H9 (cell line): ENCODE measurements at regions not wholly inside any gene's neighbourhood (a gene's known extent, or its start where the extent isn't known, plus 50 kb on each side); places are given as distances from the start of the nearest gene placed in this dataset.

Experiments used
- DNase-seq: peaks from one replicate; pipeline ENCODE4 v3.0.0-alpha.2; 2017
- H2AFZ ChIP-seq: one replicate; pipeline ENCODE4 v1.6.1; 2013; ENCODE audit warnings: mild to moderate bottlenecking, low read length, control low read depth, moderate library complexity
- H2AK5ac ChIP-seq: 2 replicates; pipeline ENCODE4 v1.6.1; 2013; ENCODE audit warnings: low read length, control low read depth, mixed read lengths; ENCODE audit not compliant: insufficient read length
- H2BK120ac ChIP-seq: one replicate; pipeline ENCODE4 v1.6.1; 2013; ENCODE audit warnings: low read depth, mild to moderate bottlenecking, low read length, control low read depth, inconsistent platforms; ENCODE audit not compliant: poor library complexity, severe bottlenecking
- H2BK12ac ChIP-seq: 2 replicates; pipeline ENCODE4 v1.6.1; 2013; ENCODE audit warnings: low read length, control low read depth, mixed read lengths, low read depth; ENCODE audit not compliant: insufficient read length
- H2BK15ac ChIP-seq: 2 replicates; pipeline ENCODE4 v1.6.1; 2013; ENCODE audit warnings: low read depth, low read length, control low read depth
- H2BK20ac ChIP-seq: one replicate; pipeline ENCODE4 v1.6.1; 2013; ENCODE audit warnings: low read depth, mild to moderate bottlenecking, low read length, control low read depth, inconsistent platforms; ENCODE audit not compliant: poor library complexity, severe bottlenecking
- H2BK5ac ChIP-seq: 2 replicates; pipeline ENCODE4 v1.6.1; 2013; ENCODE audit warnings: low read length, control low read depth, mixed read lengths; ENCODE audit not compliant: insufficient read length
- H3K14ac ChIP-seq: 2 replicates; pipeline ENCODE4 v1.6.1; 2013; ENCODE audit warnings: low read length, control low read depth; ENCODE audit not compliant: insufficient read depth
- H3K18ac ChIP-seq: 2 replicates; pipeline ENCODE4 v1.6.1; 2013; ENCODE audit warnings: low read depth, mild to moderate bottlenecking, mixed read lengths, low read length, control low read depth; ENCODE audit not compliant: insufficient read length
- H3K23ac ChIP-seq: 2 replicates; pipeline ENCODE4 v1.6.1; 2013; ENCODE audit warnings: low read length, control low read depth, mixed read lengths, low read depth; ENCODE audit not compliant: insufficient read length
- H3K23me2 ChIP-seq: 2 replicates; pipeline ENCODE4 v1.6.1; 2013; ENCODE audit warnings: low read depth, mild to moderate bottlenecking, mixed read lengths, low read length, control low read depth; ENCODE audit not compliant: insufficient read length, poor library complexity, severe bottlenecking
- H3K27ac ChIP-seq: 2 replicates; pipeline ENCODE4 v1.5.1; 2013; ENCODE audit warnings: low read length, control low read depth, mixed read lengths, low read depth; ENCODE audit not compliant: insufficient read length
- H3K27me3 ChIP-seq: 2 replicates; pipeline ENCODE4 v1.6.1; 2013; ENCODE audit warnings: low read length, control low read depth, inconsistent platforms; ENCODE audit not compliant: insufficient read depth
- H3K4ac ChIP-seq: 2 replicates; pipeline ENCODE4 v1.6.1; 2013; ENCODE audit warnings: low read depth, mild to moderate bottlenecking, control low read depth, inconsistent platforms, low read length, moderate library complexity
- H3K4me1 ChIP-seq: 2 replicates; pipeline ENCODE4 v1.6.1; 2013; ENCODE audit warnings: low read length, control low read depth, inconsistent platforms; ENCODE audit not compliant: insufficient read depth
- H3K4me2 ChIP-seq: 2 replicates; pipeline ENCODE4 v1.6.1; 2013; ENCODE audit warnings: low read length, control low read depth, mixed read lengths; ENCODE audit not compliant: insufficient read length, insufficient read depth
- H3K56ac ChIP-seq: 2 replicates; pipeline ENCODE4 v1.6.1; 2013; ENCODE audit warnings: low read depth, mild to moderate bottlenecking, mixed read lengths, low read length, control low read depth; ENCODE audit not compliant: insufficient read length
- H3K79me1 ChIP-seq: 2 replicates; pipeline ENCODE4 v1.6.1; 2013; ENCODE audit warnings: low read depth, mild to moderate bottlenecking, moderate library complexity, low read length, control low read depth, inconsistent platforms; ENCODE audit not compliant: insufficient read depth, poor library complexity, severe bottlenecking
- H3K79me2 ChIP-seq: 2 replicates; pipeline ENCODE4 v1.6.1; 2013; ENCODE audit warnings: low read length, control low read depth, inconsistent platforms; ENCODE audit not compliant: insufficient read depth
- H3K9ac ChIP-seq: 2 replicates; pipeline ENCODE4 v1.6.1; 2013; ENCODE audit warnings: low read length, control low read depth, mixed read lengths; ENCODE audit not compliant: insufficient read length; ENCODE audit errors: extremely low read depth
- H3K9me3 ChIP-seq: one replicate; pipeline ENCODE4 v1.6.1; 2013; ENCODE audit warnings: low read depth, low read length, inconsistent platforms; ENCODE audit not compliant: control insufficient read depth
- H3T11ph ChIP-seq: one replicate; pipeline ENCODE4 v1.6.1; 2013; ENCODE audit warnings: mild to moderate bottlenecking, low read length, control low read depth, inconsistent platforms
- H4K20me1 ChIP-seq: one replicate; pipeline ENCODE4 v1.6.1; 2013; ENCODE audit not compliant: control insufficient read depth, insufficient read length, insufficient read depth
- H4K5ac ChIP-seq: 2 replicates; pipeline ENCODE4 v1.6.1; 2013; ENCODE audit warnings: low read depth, mild to moderate bottlenecking, mixed read lengths, low read length, control low read depth; ENCODE audit not compliant: insufficient read length
- H4K8ac ChIP-seq: replicated peaks from 2 replicates; pipeline ENCODE4 v1.6.1; 2013; ENCODE audit warnings: low read length, control low read depth, mixed read lengths, low read depth; ENCODE audit not compliant: insufficient read length
- H4K91ac ChIP-seq: 2 replicates; pipeline ENCODE4 v1.6.1; 2013; ENCODE audit warnings: low read depth, mild to moderate bottlenecking, moderate library complexity, mixed read lengths, low read length, control low read depth; ENCODE audit not compliant: insufficient read length
- H3K27ac Mint-ChIP-seq, 3 experiments: 2 replicates in 2 of 3; 3 replicates in 1 of 3; pipeline ENCODE4 v1.8.0; 2020 to 2021; ENCODE audit warnings: mixed read lengths in 3 of 3, mild to moderate bottlenecking in 1 of 3, moderate library complexity in 1 of 3
- H3K27me3 Mint-ChIP-seq: 2 replicates; pipeline ENCODE4 v1.8.0; 2021; ENCODE audit warnings: low read depth, mild to moderate bottlenecking, moderate library complexity, mixed read lengths
- H3K36me3 Mint-ChIP-seq, 3 experiments: 2 replicates in 2 of 3; 3 replicates in 1 of 3; pipeline ENCODE4 v1.8.0; 2020 to 2021; ENCODE audit warnings: low read depth in 3 of 3, mixed read lengths in 3 of 3; ENCODE audit not compliant: insufficient read depth in 1 of 3
- H3K4me1 Mint-ChIP-seq, 2 experiments: 2 replicates each; pipeline ENCODE4 v1.8.0; 2020; ENCODE audit warnings: mixed read lengths in 2 of 2
- H3K4me3 Mint-ChIP-seq, 2 experiments: 2 replicates in 1 of 2; 3 replicates in 1 of 2; pipeline ENCODE4 v1.8.0; 2020 to 2021; ENCODE audit warnings: mild to moderate bottlenecking in 2 of 2, mixed read lengths in 2 of 2, moderate library complexity in 1 of 2
- H3K9me3 Mint-ChIP-seq, 2 experiments: 2 replicates in 1 of 2; 3 replicates in 1 of 2; pipeline ENCODE4 v1.8.0; 2020; ENCODE audit warnings: mild to moderate bottlenecking in 2 of 2, mixed read lengths in 2 of 2, moderate library complexity in 1 of 2
- WGBS: extraction: QIAGEN DNeasy Blood & Tissue Kit; methylation state at CpG from one replicate; pipeline ENCODE4 v1.1.7; 2013; ENCODE audit warnings: missing lambda C conversion rate, low lambda C conversion rate, mixed read lengths; ENCODE audit not compliant: insufficient read length; ENCODE audit errors: extremely low coverage; 5-methylcytosine and 5-hydroxymethylcytosine counted together
- TF ChIP-seq, protein P1 (sequence below): fragments of 200-600 bp; sonication (generic); conservative IDR thresholded peaks from 3 replicates; pipeline ENCODE4 v1.8.0; 2021; ENCODE audit warnings: antibody characterized with exemption, mild to moderate bottlenecking

DNA sequence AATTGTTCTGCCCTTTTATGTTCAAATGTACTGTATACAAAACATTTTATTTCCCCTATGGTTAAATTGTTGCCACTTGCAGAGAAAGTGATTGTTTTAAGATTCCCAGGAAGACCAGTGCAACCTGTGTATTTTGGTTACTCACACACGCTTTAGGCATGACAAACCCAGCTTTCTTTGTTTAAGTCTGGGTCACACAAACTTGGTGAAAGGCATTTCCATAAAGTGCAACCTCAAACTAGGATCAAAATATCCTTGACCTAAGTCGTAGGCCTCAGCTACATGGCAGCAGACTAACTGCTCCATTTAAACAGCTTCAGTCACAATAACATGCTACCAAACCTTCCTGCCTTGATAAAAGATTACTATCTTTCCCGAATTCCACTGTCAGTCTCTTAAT, 639.0 kb upstream of the PRR20A start:
- no peak overlapping the region for H4K8ac ChIP-seq
- no peak overlapping the region for H3K56ac ChIP-seq
- no peaks in the 10 kb centered on the region for H4K20me1 ChIP-seq
- TF ChIP-seq, protein P1, sequence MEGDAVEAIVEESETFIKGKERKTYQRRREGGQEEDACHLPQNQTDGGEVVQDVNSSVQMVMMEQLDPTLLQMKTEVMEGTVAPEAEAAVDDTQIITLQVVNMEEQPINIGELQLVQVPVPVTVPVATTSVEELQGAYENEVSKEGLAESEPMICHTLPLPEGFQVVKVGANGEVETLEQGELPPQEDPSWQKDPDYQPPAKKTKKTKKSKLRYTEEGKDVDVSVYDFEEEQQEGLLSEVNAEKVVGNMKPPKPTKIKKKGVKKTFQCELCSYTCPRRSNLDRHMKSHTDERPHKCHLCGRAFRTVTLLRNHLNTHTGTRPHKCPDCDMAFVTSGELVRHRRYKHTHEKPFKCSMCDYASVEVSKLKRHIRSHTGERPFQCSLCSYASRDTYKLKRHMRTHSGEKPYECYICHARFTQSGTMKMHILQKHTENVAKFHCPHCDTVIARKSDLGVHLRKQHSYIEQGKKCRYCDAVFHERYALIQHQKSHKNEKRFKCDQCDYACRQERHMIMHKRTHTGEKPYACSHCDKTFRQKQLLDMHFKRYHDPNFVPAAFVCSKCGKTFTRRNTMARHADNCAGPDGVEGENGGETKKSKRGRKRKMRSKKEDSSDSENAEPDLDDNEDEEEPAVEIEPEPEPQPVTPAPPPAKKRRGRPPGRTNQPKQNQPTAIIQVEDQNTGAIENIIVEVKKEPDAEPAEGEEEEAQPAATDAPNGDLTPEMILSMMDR = no peak
- Mint-ChIP-seq H3K4me1 (peaks cover under 1 to 3% of the 10 kb centered on the region in 2 experiments; a peak in 1 of 4 replicates), H3K27ac (no peak overlapping the region), H3K27me3 (no peaks in the 10 kb centered on the region), H3K36me3 (no peaks in the 10 kb centered on the region), H3K4me3 (no peak overlapping the region), H3K9me3 (no peaks in the 10 kb centered on the region)
- no peaks in the 10 kb centered on the region for H3K79me1 ChIP-seq
- no peaks in the 10 kb centered on the region for H3K23me2 ChIP-seq
- no peaks in the 10 kb centered on the region for H3K9me3 ChIP-seq
- no peak overlapping the region for H3K18ac ChIP-seq
- H4K5ac ChIP-seq = no peak overlapping the region
- H2BK120ac ChIP-seq = no peak overlapping the region
- H2BK12ac ChIP-seq = no peak overlapping the region
- H3T11ph ChIP-seq = no peak overlapping the region
- no peak overlapping the region for H3K4ac ChIP-seq
- no CpG with 5 or more reads among the region's 3 CpGs for WGBS
- H4K91ac ChIP-seq = no peak overlapping the region
- no peak overlapping the region for H2BK20ac ChIP-seq
- H3K79me2 ChIP-seq = no peaks in the 10 kb centered on the region
- no peak overlapping the region for H3K14ac ChIP-seq
- H3K4me1 ChIP-seq = no peaks in the 10 kb centered on the region
- no peak overlapping the region for H2AK5ac ChIP-seq
- H2BK15ac ChIP-seq = no peak overlapping the region
- H3K27ac ChIP-seq = no peak overlapping the region
- no peak for DNase-seq
- no peaks in the 10 kb centered on the region for H3K27me3 ChIP-seq
- H2AFZ ChIP-seq = no peak overlapping the region
- no peak overlapping the region for H3K23ac ChIP-seq
- H3K4me2 ChIP-seq = no peak overlapping the region
- no peak overlapping the region for H3K9ac ChIP-seq
- H2BK5ac ChIP-seq = no peak overlapping the region
